T-helper 17 cell (primary cell): ENCODE measurements at regions not wholly inside any gene's neighbourhood (a gene's known extent, or its start where the extent isn't known, plus 50 kb on each side); places are given as distances from the start of the nearest gene placed in this dataset.
"Not testable (repeated sequence)": the region's sequence is repeated elsewhere in the genome, so short reads cannot be mapped to it uniquely, and the experiment has no call there.

Experiments used
- ATAC-seq: fragments of 150-1000 bp; cut with Tn5 transposase; 2 replicates; pipeline ENCODE4 v1.10.0; 2021; ENCODE audit warnings: mild to moderate bottlenecking, moderate library complexity
- DNase-seq, 3 donors: peaks; one replicate each; pipeline versions ENCODE4 v3.0.0 to v3.0.0-alpha.2; 2020 to 2021
- H3K9me3 ChIP-seq: one replicate; pipeline ENCODE4 v1.7.0; 2013; ENCODE audit warnings: low read length, mild to moderate bottlenecking; ENCODE audit not compliant: control insufficient read depth, poor library complexity, severe bottlenecking
- H3K27ac Mint-ChIP-seq: one replicate; pipeline ENCODE4 v1.8.0; 2022; ENCODE audit warnings: mild to moderate bottlenecking, moderate library complexity, mixed read lengths
- H3K27me3 Mint-ChIP-seq: one replicate; pipeline ENCODE4 v1.8.0; 2022; ENCODE audit warnings: mixed read lengths
- H3K36me3 Mint-ChIP-seq: one replicate; pipeline ENCODE4 v1.8.0; 2022; ENCODE audit warnings: low read depth, mixed read lengths
- H3K4me1 Mint-ChIP-seq: one replicate; pipeline ENCODE4 v1.8.0; 2022; ENCODE audit warnings: mild to moderate bottlenecking, mixed read lengths
- H3K4me3 Mint-ChIP-seq: one replicate; pipeline ENCODE4 v1.8.0; 2022; ENCODE audit warnings: mild to moderate bottlenecking, moderate library complexity, mixed read lengths

GRCh38 chr3:4150816-4151215 lies 152.4 kb upstream of the SETMAR start:
- H3K9me3 ChIP-seq = no peaks in the 10 kb centered on the region
- DNase-seq (no peak), ATAC-seq (no peak)
- Mint-ChIP-seq H3K27ac (no peak overlapping the region), H3K4me1 (no peaks in the 10 kb centered on the region), H3K27me3 (no peaks in the 10 kb centered on the region), H3K36me3 (no peaks in the 10 kb centered on the region), H3K4me3 (no peak overlapping the region)

- ATAC-seq (no peak), DNase-seq (no peak)
- Mint-ChIP-seq H3K27me3 (no peaks in the 10 kb centered on the region), H3K4me1 (no peaks in the 10 kb centered on the region), H3K4me3 (no peak overlapping the region), H3K27ac (no peak overlapping the region), H3K36me3 (no peaks in the 10 kb centered on the region)
- no peaks in the 10 kb centered on the region for H3K9me3 ChIP-seq
Observed at GRCh38 chr3:4151859-4152258, 151.3 kb upstream of the SETMAR start.

GRCh38 chr3:4153771-4154170 lies 149.4 kb upstream of the SETMAR start:
- ATAC-seq = no peak
- no peaks in the 10 kb centered on the region for H3K9me3 ChIP-seq
- no peak overlapping the region for H3K27ac Mint-ChIP-seq
- no peak for DNase-seq
- no peaks in the 10 kb centered on the region for H3K27me3 Mint-ChIP-seq
- H3K36me3 Mint-ChIP-seq = no peaks in the 10 kb centered on the region
- no peaks in the 10 kb centered on the region for H3K4me1 Mint-ChIP-seq
- no peak overlapping the region for H3K4me3 Mint-ChIP-seq

- no peaks in the 10 kb centered on the region for H3K27me3 Mint-ChIP-seq
- no peak for DNase-seq
- no peak overlapping the region for H3K27ac Mint-ChIP-seq
- H3K4me3 Mint-ChIP-seq = no peak overlapping the region
- no peak for ATAC-seq
- H3K4me1 Mint-ChIP-seq = no peaks in the 10 kb centered on the region
- no peaks in the 10 kb centered on the region for H3K36me3 Mint-ChIP-seq
- H3K9me3 ChIP-seq = no peaks in the 10 kb centered on the region
Observed at GRCh38 chr3:4158329-4158728, 144.8 kb upstream of the SETMAR start.

GRCh38 chr3:4162096-4162495 lies 141.1 kb upstream of the SETMAR start:
- Mint-ChIP-seq H3K36me3 (no peaks in the 10 kb centered on the region), H3K27ac (no peak overlapping the region), H3K27me3 (no peaks in the 10 kb centered on the region), H3K4me3 (no peak overlapping the region), H3K4me1 (no peaks in the 10 kb centered on the region)
- DNase-seq = no peak
- no peaks in the 10 kb centered on the region for H3K9me3 ChIP-seq
- no peak for ATAC-seq

GRCh38 chr3:4163011-4163410 lies 140.2 kb upstream of the SETMAR start:
- H3K27ac Mint-ChIP-seq = no peak overlapping the region
- H3K27me3 Mint-ChIP-seq = no peaks in the 10 kb centered on the region
- H3K36me3 Mint-ChIP-seq = no peaks in the 10 kb centered on the region
- no peaks in the 10 kb centered on the region for H3K9me3 ChIP-seq
- H3K4me1 Mint-ChIP-seq = no peaks in the 10 kb centered on the region
- H3K4me3 Mint-ChIP-seq = no peak overlapping the region
- DNase-seq (no peak), ATAC-seq (no peak)

GRCh38 chr3:4166540-4166939 lies 136.6 kb upstream of the SETMAR start:
- DNase-seq (no peak), ATAC-seq (no peak)
- Mint-ChIP-seq H3K27ac (no peak overlapping the region), H3K36me3 (no peaks in the 10 kb centered on the region), H3K4me3 (no peak overlapping the region), H3K4me1 (no peaks in the 10 kb centered on the region), H3K27me3 (no peaks in the 10 kb centered on the region)
- no peaks in the 10 kb centered on the region for H3K9me3 ChIP-seq

GRCh38 chr3:4167230-4167629 lies 135.9 kb upstream of the SETMAR start:
- H3K27ac Mint-ChIP-seq, H3K4me1 Mint-ChIP-seq, H3K9me3 ChIP-seq, H3K27me3 Mint-ChIP-seq, H3K36me3 Mint-ChIP-seq, DNase-seq, H3K4me3 Mint-ChIP-seq, ATAC-seq: not testable (repeated sequence)

GRCh38 chr3:4174791-4175190 lies 128.4 kb upstream of the SETMAR start:
- Mint-ChIP-seq H3K4me3 (no peak overlapping the region), H3K27me3 (no peaks in the 10 kb centered on the region), H3K36me3 (no peaks in the 10 kb centered on the region), H3K4me1 (no peaks in the 10 kb centered on the region), H3K27ac (no peak overlapping the region)
- no peaks in the 10 kb centered on the region for H3K9me3 ChIP-seq
- no peak for DNase-seq
- ATAC-seq = no peak

GRCh38 chr3:4191971-4192370 lies 111.2 kb upstream of the SETMAR start:
- ATAC-seq (no peak), DNase-seq (no peak)
- Mint-ChIP-seq H3K4me1 (no peaks in the 10 kb centered on the region), H3K36me3 (no peaks in the 10 kb centered on the region), H3K27ac (no peak overlapping the region), H3K4me3 (no peak overlapping the region), H3K27me3 (no peaks in the 10 kb centered on the region)
- no peaks in the 10 kb centered on the region for H3K9me3 ChIP-seq

GRCh38 chr3:4195006-4195405 lies 108.2 kb upstream of the SETMAR start:
- Mint-ChIP-seq H3K36me3 (no peaks in the 10 kb centered on the region), H3K27ac (no peak overlapping the region), H3K27me3 (no peaks in the 10 kb centered on the region), H3K4me1 (no peaks in the 10 kb centered on the region), H3K4me3 (no peak overlapping the region)
- ATAC-seq (no peak), DNase-seq (no peak)
- no peaks in the 10 kb centered on the region for H3K9me3 ChIP-seq

- no peaks in the 10 kb centered on the region for H3K36me3 Mint-ChIP-seq
- ATAC-seq (no peak), DNase-seq (no peak)
- no peak overlapping the region for H3K4me3 Mint-ChIP-seq
- no peaks in the 10 kb centered on the region for H3K4me1 Mint-ChIP-seq
- no peaks in the 10 kb centered on the region for H3K9me3 ChIP-seq
- no peaks in the 10 kb centered on the region for H3K27me3 Mint-ChIP-seq
- no peak overlapping the region for H3K27ac Mint-ChIP-seq
Observed at GRCh38 chr3:4196506-4197147, 106.5 kb upstream of the SETMAR start.

GRCh38 chr3:4197670-4198069 lies 105.5 kb upstream of the SETMAR start:
- H3K9me3 ChIP-seq = no peaks in the 10 kb centered on the region
- no peak overlapping the region for H3K4me3 Mint-ChIP-seq
- no peaks in the 10 kb centered on the region for H3K4me1 Mint-ChIP-seq
- no peak for ATAC-seq
- no peaks in the 10 kb centered on the region for H3K27me3 Mint-ChIP-seq
- H3K27ac Mint-ChIP-seq = no peak overlapping the region
- no peaks in the 10 kb centered on the region for H3K36me3 Mint-ChIP-seq
- no peak for DNase-seq

GRCh38 chr3:4198491-4198890 lies 104.7 kb upstream of the SETMAR start:
- Mint-ChIP-seq H3K36me3 (no peaks in the 10 kb centered on the region), H3K27ac (no peak overlapping the region), H3K27me3 (no peaks in the 10 kb centered on the region), H3K4me3 (no peak overlapping the region), H3K4me1 (no peaks in the 10 kb centered on the region)
- no peaks in the 10 kb centered on the region for H3K9me3 ChIP-seq
- ATAC-seq = no peak
- no peak for DNase-seq
